ENCODE measurements at regions not wholly inside any gene's neighbourhood (a gene's known extent, or its start where the extent isn't known, plus 50 kb on each side); places are given as distances from the start of the nearest gene placed in this dataset.

DNA sequence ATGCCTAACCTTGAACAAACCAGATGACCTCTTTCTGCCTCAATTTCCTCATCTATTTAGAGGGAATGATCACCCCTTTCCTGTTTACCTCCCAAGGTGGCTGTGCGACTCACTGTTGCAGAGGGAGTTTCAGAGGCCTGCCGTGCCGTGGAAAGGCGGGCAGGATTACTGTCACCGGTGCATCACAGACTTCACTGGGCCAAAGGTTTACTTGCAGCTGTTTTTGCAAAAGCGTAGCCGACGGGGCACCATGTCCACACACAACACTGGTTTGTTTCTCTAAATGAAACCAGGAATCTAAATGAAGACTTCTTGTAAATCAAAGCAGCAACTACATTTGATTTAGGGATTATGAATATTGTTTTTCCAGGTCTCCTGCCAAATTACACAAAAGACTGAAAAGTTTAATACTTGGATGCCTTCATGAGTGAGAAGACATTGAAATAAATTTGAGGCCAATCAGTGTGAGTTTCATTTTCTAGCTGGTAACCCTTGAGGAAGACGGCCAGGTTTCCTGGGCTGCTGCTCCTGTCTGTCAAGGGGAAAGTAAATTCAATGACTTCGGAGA is 696.1 kb upstream of the TMEM132C start:
- H3K36me3 ChIP-seq (ENCODE audit: control insufficient read depth, insufficient read depth, low read length), result no peaks in the 10 kb centered on the region
- DNase-seq (ENCODE audit: low read depth), result no peak
- TF ChIP-seq, protein P1, sequence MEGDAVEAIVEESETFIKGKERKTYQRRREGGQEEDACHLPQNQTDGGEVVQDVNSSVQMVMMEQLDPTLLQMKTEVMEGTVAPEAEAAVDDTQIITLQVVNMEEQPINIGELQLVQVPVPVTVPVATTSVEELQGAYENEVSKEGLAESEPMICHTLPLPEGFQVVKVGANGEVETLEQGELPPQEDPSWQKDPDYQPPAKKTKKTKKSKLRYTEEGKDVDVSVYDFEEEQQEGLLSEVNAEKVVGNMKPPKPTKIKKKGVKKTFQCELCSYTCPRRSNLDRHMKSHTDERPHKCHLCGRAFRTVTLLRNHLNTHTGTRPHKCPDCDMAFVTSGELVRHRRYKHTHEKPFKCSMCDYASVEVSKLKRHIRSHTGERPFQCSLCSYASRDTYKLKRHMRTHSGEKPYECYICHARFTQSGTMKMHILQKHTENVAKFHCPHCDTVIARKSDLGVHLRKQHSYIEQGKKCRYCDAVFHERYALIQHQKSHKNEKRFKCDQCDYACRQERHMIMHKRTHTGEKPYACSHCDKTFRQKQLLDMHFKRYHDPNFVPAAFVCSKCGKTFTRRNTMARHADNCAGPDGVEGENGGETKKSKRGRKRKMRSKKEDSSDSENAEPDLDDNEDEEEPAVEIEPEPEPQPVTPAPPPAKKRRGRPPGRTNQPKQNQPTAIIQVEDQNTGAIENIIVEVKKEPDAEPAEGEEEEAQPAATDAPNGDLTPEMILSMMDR (IDR thresholded peaks at IDR 0.05; ENCODE audit: insufficient read depth, low read length, poor library complexity, severe bottlenecking), result no peak
- H3K4me3 ChIP-seq (ENCODE audit: low read depth, low read length), result no peak overlapping the region
- H3K27me3 ChIP-seq (ENCODE audit: control insufficient read depth, insufficient read depth, low read length), result no peaks in the 10 kb centered on the region

DNA sequence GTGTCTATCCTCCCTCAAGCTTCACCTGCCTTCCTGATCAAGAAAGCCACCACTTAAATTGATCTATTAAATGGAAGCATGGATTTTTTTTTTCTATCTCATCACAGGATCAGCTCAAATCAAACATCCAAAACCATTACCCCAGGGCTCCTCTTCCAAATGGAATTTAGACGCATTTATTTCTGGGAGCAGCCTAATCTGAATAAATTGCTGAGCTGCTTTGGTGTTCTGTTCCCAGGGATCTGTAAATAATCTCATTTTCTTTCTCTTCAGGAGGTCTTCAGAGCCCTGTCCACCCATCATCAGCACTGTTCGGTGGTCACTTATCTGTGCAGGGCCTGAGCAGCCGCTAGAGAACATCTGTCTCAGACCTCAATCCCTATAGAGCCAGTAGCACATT is 695.4 kb upstream of the TMEM132C start:
- TF ChIP-seq, protein P1 (IDR thresholded peaks at IDR 0.05; ENCODE audit: insufficient read depth, low read length, poor library complexity, severe bottlenecking), result no peak
- no peak for DNase-seq (ENCODE audit: low read depth)
- Histone ChIP-seq H3K27me3 (ENCODE audit: control insufficient read depth, insufficient read depth, low read length) (no peaks in the 10 kb centered on the region), H3K36me3 (ENCODE audit: control insufficient read depth, insufficient read depth, low read length) (no peaks in the 10 kb centered on the region), H3K4me3 (ENCODE audit: low read depth, low read length) (no peak overlapping the region)

GRCh38 chr12:127579446-127579845 is 687.5 kb upstream of the TMEM132C start:
- Histone ChIP-seq H3K36me3 (ENCODE audit: control insufficient read depth, insufficient read depth, low read length) (no peaks in the 10 kb centered on the region), H3K27me3 (ENCODE audit: control insufficient read depth, insufficient read depth, low read length) (no peaks in the 10 kb centered on the region), H3K4me3 (ENCODE audit: low read depth, low read length) (no peak overlapping the region)
- no peak for DNase-seq (ENCODE audit: low read depth)
- TF ChIP-seq, protein P1 (IDR thresholded peaks at IDR 0.05; ENCODE audit: insufficient read depth, low read length, poor library complexity, severe bottlenecking), result no peak

- H3K4me3 ChIP-seq (ENCODE audit: low read depth, low read length), result no peak overlapping the region
- no peaks in the 10 kb centered on the region for H3K36me3 ChIP-seq (ENCODE audit: control insufficient read depth, insufficient read depth, low read length)
- no peak for DNase-seq (ENCODE audit: low read depth)
- TF ChIP-seq, protein P1 (IDR thresholded peaks at IDR 0.05; ENCODE audit: insufficient read depth, low read length, poor library complexity, severe bottlenecking), result no peak
- no peaks in the 10 kb centered on the region for H3K27me3 ChIP-seq (ENCODE audit: control insufficient read depth, insufficient read depth, low read length)
These were observed 684.9 kb upstream of the TMEM132C start for GRCh38 chr12:127582074-127582473.

- DNase-seq (ENCODE audit: low read depth), result no peak
- Histone ChIP-seq H3K27me3 (ENCODE audit: control insufficient read depth, insufficient read depth, low read length) (no peaks in the 10 kb centered on the region), H3K36me3 (ENCODE audit: control insufficient read depth, insufficient read depth, low read length) (no peaks in the 10 kb centered on the region), H3K4me3 (ENCODE audit: low read depth, low read length) (no peak overlapping the region)
- TF ChIP-seq, protein P1 (IDR thresholded peaks at IDR 0.05; ENCODE audit: insufficient read depth, low read length, poor library complexity, severe bottlenecking), result no peak
These were observed 683.9 kb upstream of the TMEM132C start for GRCh38 chr12:127583041-127583440.

DNA sequence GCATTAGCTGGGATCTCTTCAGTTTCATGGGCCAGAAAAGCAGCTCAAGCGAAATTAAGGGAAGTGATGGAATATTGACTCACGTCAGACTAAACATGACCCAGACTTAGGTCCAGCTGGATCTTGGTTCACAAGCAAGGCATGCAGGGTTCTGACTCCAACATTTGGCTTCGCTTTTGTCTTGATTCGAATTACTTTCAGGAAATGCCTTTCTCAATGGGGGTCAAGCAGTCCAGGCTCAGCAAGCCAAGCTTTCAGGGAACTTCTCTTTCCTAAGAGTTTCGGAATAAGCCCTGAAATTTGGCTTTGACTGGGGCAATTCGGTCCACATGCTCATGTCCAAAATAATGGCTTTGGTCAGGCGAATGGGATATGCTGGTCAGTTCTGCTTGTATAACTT is 678.7 kb upstream of the TMEM132C start:
- no peaks in the 10 kb centered on the region for H3K36me3 ChIP-seq (ENCODE audit: control insufficient read depth, insufficient read depth, low read length)
- DNase-seq (ENCODE audit: low read depth), result peak; percentile 16
- no peak overlapping the region for H3K4me3 ChIP-seq (ENCODE audit: low read depth, low read length)
- H3K27me3 ChIP-seq (ENCODE audit: control insufficient read depth, insufficient read depth, low read length), result no peaks in the 10 kb centered on the region
- TF ChIP-seq, protein P1 (IDR thresholded peaks at IDR 0.05; ENCODE audit: insufficient read depth, low read length, poor library complexity, severe bottlenecking), result no peak
